NCI-H2196 (cell line): ENCODE measurements at regions not wholly inside any gene's neighbourhood (a gene's known extent, or its start where the extent isn't known, plus 50 kb on each side); places are given as distances from the start of the nearest gene placed in this dataset.
A peak's percentile ranks its signal among the peaks of the same experiment; 100 is the strongest.

Experiments used
- DNase-seq: peaks from one replicate; lab custom pipeline; 2025; ENCODE audit not compliant: unreplicated experiment; lab: John Stamatoyannopoulos, UW

- DNase-seq: no peak
These were observed 96.5 kb upstream of the DAAM1 start for GRCh38 chr14:59091976-59092375.

GRCh38 chr14:59093902-59094301, 94.6 kb upstream of the DAAM1 start:
- no peak for DNase-seq

- DNase-seq: no peak
These were observed 92.2 kb upstream of the DAAM1 start for GRCh38 chr14:59096303-59096702.

GRCh38 chr14:59097681-59098080, 90.8 kb upstream of the DAAM1 start:
- DNase-seq: no peak

- DNase-seq: no peak
These were observed 90.1 kb upstream of the DAAM1 start for GRCh38 chr14:59098377-59098776.

GRCh38 chr14:59100205-59100604, 88.3 kb upstream of the DAAM1 start:
- DNase-seq: no peak

- DNase-seq: no peak
These were observed 87.0 kb upstream of the DAAM1 start for GRCh38 chr14:59101476-59101875.

GRCh38 chr14:59103396-59103795, 85.1 kb upstream of the DAAM1 start:
- DNase-seq: no peak

GRCh38 chr14:59107819-59108218, 80.6 kb upstream of the DAAM1 start:
- DNase-seq: no peak

- DNase-seq: peak; percentile 12
These were observed 71.5 kb upstream of the DAAM1 start for GRCh38 chr14:59116984-59117415.

- DNase-seq: peak; percentile 15
These were observed 70.5 kb upstream of the DAAM1 start for GRCh38 chr14:59117754-59118528.

GRCh38 chr14:59120921-59121320, 67.5 kb upstream of the DAAM1 start:
- no peak for DNase-seq

GRCh38 chr14:59123531-59123930, 64.9 kb upstream of the DAAM1 start:
- DNase-seq: no peak

- peak; percentile 30 for DNase-seq
These were observed 64.5 kb upstream of the DAAM1 start for GRCh38 chr14:59123975-59124374.

- no peak for DNase-seq
These were observed 63.3 kb upstream of the DAAM1 start for GRCh38 chr14:59125156-59125555.

GRCh38 chr14:59126714-59127436, 61.6 kb upstream of the DAAM1 start:
- peak; percentile 59 for DNase-seq

GRCh38 chr14:59127437-59127732, 61.1 kb upstream of the DAAM1 start:
- DNase-seq: no peak

GRCh38 chr14:59130462-59130861, 58.0 kb upstream of the DAAM1 start:
- DNase-seq: no peak

GRCh38 chr14:59131938-59132795, 56.3 kb upstream of the DAAM1 start:
- DNase-seq: no peak

- no peak for DNase-seq
These were observed 55.5 kb upstream of the DAAM1 start for GRCh38 chr14:59132796-59133494.

GRCh38 chr14:59133709-59134108, 54.8 kb upstream of the DAAM1 start:
- DNase-seq: no peak
